OCI-LY1 (cell line): ENCODE measurements at regions not wholly inside any gene's neighbourhood (a gene's known extent, or its start where the extent isn't known, plus 50 kb on each side); places are given as distances from the start of the nearest gene placed in this dataset.

Experiments used
- H2AFZ ChIP-seq: fragments of 200-600 bp; sonication (generic), shearing (Covaris generic); 2 replicates; pipeline ENCODE4 v1.6.0; 2014; ENCODE audit warnings: antibody characterized with exemption, mild to moderate bottlenecking, low read length
- H3F3A ChIP-seq: fragments of 200-600 bp; sonication (generic), shearing (Covaris generic); 2 replicates; pipeline ENCODE4 v1.6.0; 2014; ENCODE audit warnings: mild to moderate bottlenecking, antibody characterized with exemption, low read length, moderate library complexity; ENCODE audit not compliant: insufficient read depth
- H3K27ac ChIP-seq: fragments of 200-600 bp; sonication (generic); 2 replicates; pipeline ENCODE4 v1.5.1; 2014; ENCODE audit warnings: low read length, mixed run types, mild to moderate bottlenecking, low read depth; ENCODE audit not compliant: poor library complexity, severe bottlenecking
- H3K27me3 ChIP-seq: fragments of 200-600 bp; sonication (generic); 2 replicates; pipeline ENCODE4 v1.6.0; 2014; ENCODE audit warnings: antibody characterized with exemption, mild to moderate bottlenecking, low read length, moderate library complexity; ENCODE audit not compliant: insufficient read depth
- H3K36me3 ChIP-seq: fragments of 200-600 bp; sonication (generic); 2 replicates; pipeline ENCODE4 v1.6.1; 2014; ENCODE audit warnings: mild to moderate bottlenecking, antibody characterized with exemption, low read length, moderate library complexity, mixed read lengths; ENCODE audit not compliant: insufficient read depth
- H3K4me1 ChIP-seq: fragments of 200-600 bp; sonication (generic); 2 replicates; pipeline ENCODE4 v1.5.1; 2014; ENCODE audit warnings: mild to moderate bottlenecking, low read length, moderate library complexity; ENCODE audit not compliant: insufficient read depth, severe bottlenecking
- H3K4me2 ChIP-seq: fragments of 200-600 bp; sonication (generic), shearing (Covaris generic); 2 replicates; pipeline ENCODE4 v1.6.1; 2014; ENCODE audit warnings: low read length
- H3K4me3 ChIP-seq: fragments of 200-600 bp; sonication (generic); 2 replicates; pipeline ENCODE4 v1.5.1; 2014; ENCODE audit warnings: low read length, low read depth, mild to moderate bottlenecking, mixed read lengths; ENCODE audit not compliant: poor library complexity, severe bottlenecking
- H3K79me2 ChIP-seq: fragments of 200-600 bp; shearing (Covaris generic); 2 replicates; pipeline ENCODE4 v1.6.1; 2016; ENCODE audit warnings: mixed run types, low read length, mixed read lengths; ENCODE audit not compliant: insufficient read depth
- H3K9ac ChIP-seq: fragments of 200-600 bp; sonication (generic), shearing (Covaris generic); 2 replicates; pipeline ENCODE4 v1.6.1; 2014; ENCODE audit warnings: mild to moderate bottlenecking, low read length, mixed read lengths
- H3K9me2 ChIP-seq: fragments of 200-600 bp; sonication (generic), shearing (Covaris generic); 2 replicates; pipeline ENCODE4 v1.6.1; 2014; ENCODE audit warnings: low read depth, mild to moderate bottlenecking, low read length, mixed read lengths
- H3K9me3 ChIP-seq: fragments of 200-600 bp; shearing (Covaris generic); 2 replicates; pipeline ENCODE4 v1.6.1; 2014; ENCODE audit warnings: low read length, mixed read lengths
- H4K20me1 ChIP-seq: fragments of 200-600 bp; sonication (generic), shearing (Covaris generic); 2 replicates; pipeline ENCODE4 v1.6.0; 2016; ENCODE audit warnings: mild to moderate bottlenecking, low read length; ENCODE audit not compliant: insufficient read depth
- EZH2 ChIP-seq: fragments of 200-600 bp; sonication (generic), shearing (Covaris generic); IDR thresholded peaks from 2 replicates; pipeline ENCODE4 v1.8.0; 2017; ENCODE audit warnings: borderline replicate concordance, mixed run types, mild to moderate bottlenecking, antibody characterized with exemption, low read length, moderate library complexity, mixed read lengths
- TF ChIP-seq, protein P1 (sequence below): fragments of 200-600 bp; sonication (generic), shearing (Covaris generic); IDR thresholded peaks from 2 replicates; pipeline ENCODE4 v1.5.1; 2017; ENCODE audit warnings: mild to moderate bottlenecking, antibody characterized with exemption, low read length, moderate library complexity, mixed read lengths

DNA sequence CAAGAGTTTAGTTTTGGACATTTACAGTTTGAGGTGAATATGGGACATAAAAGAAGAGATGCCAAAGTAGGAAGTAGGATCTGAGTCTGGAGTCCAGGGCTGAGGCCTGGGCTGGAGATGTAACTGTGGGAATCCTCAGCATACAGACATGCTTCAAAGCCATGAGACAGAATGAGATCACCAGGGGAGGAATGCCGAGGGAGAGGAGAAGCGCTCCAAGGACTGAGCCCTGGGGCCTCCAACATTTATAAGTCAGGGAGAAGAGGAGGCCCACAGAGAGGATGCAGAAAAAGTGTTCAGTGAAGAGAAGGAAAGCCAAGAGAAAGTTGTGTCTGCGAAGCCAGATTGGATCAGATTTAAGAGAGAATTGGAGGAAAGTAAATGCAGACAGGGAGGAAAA lies 277.5 kb upstream of the MYOCD start:
- Histone ChIP-seq H3F3A (no peaks in the 10 kb centered on the region), H3K9ac (no peak overlapping the region), H3K9me2 (no peaks in the 10 kb centered on the region), H4K20me1 (no peaks in the 10 kb centered on the region), H3K9me3 (no peaks in the 10 kb centered on the region), H3K4me2 (no peak overlapping the region), H2AFZ (no peak overlapping the region), H3K4me1 (no peaks in the 10 kb centered on the region), H3K79me2 (no peaks in the 10 kb centered on the region), H3K4me3 (no peak overlapping the region), H3K36me3 (no peaks in the 10 kb centered on the region), H3K27ac (no peak overlapping the region), H3K27me3 (no peaks in the 10 kb centered on the region)
- no peak for TF ChIP-seq EZH2
- TF ChIP-seq, protein P1, sequence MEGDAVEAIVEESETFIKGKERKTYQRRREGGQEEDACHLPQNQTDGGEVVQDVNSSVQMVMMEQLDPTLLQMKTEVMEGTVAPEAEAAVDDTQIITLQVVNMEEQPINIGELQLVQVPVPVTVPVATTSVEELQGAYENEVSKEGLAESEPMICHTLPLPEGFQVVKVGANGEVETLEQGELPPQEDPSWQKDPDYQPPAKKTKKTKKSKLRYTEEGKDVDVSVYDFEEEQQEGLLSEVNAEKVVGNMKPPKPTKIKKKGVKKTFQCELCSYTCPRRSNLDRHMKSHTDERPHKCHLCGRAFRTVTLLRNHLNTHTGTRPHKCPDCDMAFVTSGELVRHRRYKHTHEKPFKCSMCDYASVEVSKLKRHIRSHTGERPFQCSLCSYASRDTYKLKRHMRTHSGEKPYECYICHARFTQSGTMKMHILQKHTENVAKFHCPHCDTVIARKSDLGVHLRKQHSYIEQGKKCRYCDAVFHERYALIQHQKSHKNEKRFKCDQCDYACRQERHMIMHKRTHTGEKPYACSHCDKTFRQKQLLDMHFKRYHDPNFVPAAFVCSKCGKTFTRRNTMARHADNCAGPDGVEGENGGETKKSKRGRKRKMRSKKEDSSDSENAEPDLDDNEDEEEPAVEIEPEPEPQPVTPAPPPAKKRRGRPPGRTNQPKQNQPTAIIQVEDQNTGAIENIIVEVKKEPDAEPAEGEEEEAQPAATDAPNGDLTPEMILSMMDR: no peak

DNA sequence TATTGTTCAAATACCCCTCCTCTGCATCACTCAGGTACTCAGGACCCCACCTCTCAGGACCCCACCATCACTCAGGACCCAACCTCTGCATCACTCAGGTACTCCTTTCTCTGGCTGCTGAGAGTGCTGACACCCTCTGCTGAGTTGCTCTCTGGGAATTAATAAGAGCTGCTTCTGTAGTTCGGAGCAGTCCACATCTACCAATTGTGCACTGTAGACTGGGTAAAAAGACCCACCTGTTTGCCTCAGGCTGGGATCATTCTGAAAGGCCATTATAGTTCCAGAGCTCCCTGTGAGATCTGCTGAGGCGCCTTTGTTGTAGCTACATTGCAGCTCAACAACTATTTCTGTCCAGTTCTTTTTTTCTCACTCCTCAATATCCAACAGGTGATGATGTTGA lies 276.3 kb upstream of the MYOCD start:
- H3K4me2 ChIP-seq: no peak overlapping the region
- no peak overlapping the region for H3K27ac ChIP-seq
- no peaks in the 10 kb centered on the region for H3K4me1 ChIP-seq
- no peaks in the 10 kb centered on the region for H3K27me3 ChIP-seq
- no peak overlapping the region for H3K4me3 ChIP-seq
- H2AFZ ChIP-seq: no peak overlapping the region
- no peaks in the 10 kb centered on the region for H3K9me2 ChIP-seq
- H3K9me3 ChIP-seq: no peaks in the 10 kb centered on the region
- no peaks in the 10 kb centered on the region for H4K20me1 ChIP-seq
- no peak for TF ChIP-seq EZH2
- TF ChIP-seq, protein P1: no peak
- no peaks in the 10 kb centered on the region for H3F3A ChIP-seq
- no peaks in the 10 kb centered on the region for H3K79me2 ChIP-seq
- H3K9ac ChIP-seq: no peak overlapping the region
- no peaks in the 10 kb centered on the region for H3K36me3 ChIP-seq

- Histone ChIP-seq H3K4me1 (no peaks in the 10 kb centered on the region), H3K4me3 (no peak overlapping the region), H3K27me3 (no peaks in the 10 kb centered on the region), H3K9me2 (no peaks in the 10 kb centered on the region), H3K9me3 (no peaks in the 10 kb centered on the region), H3K4me2 (no peak overlapping the region), H3F3A (no peaks in the 10 kb centered on the region), H4K20me1 (no peaks in the 10 kb centered on the region), H3K36me3 (no peaks in the 10 kb centered on the region), H3K9ac (no peak overlapping the region), H2AFZ (no peak overlapping the region), H3K27ac (no peak overlapping the region), H3K79me2 (no peaks in the 10 kb centered on the region)
- TF ChIP-seq, protein P1: no peak
- no peak for TF ChIP-seq EZH2
Observed at GRCh38 chr17:12390631-12391030, 275.1 kb upstream of the MYOCD start.
